ENCODE measurements at regions not wholly inside any gene's neighbourhood (a gene's known extent, or its start where the extent isn't known, plus 50 kb on each side); places are given as distances from the start of the nearest gene placed in this dataset.

- FAIRE-seq (no peak), DNase-seq (ENCODE audit: low read depth in 1 of 2, low spot score in 2 of 2) (no peak)
- no peak overlapping the region for H2BK5ac ChIP-seq (ENCODE audit: low read depth, low read length)
- H3K27ac ChIP-seq (ENCODE audit: low read depth, low read length) = no peak overlapping the region
- H3K36me3 ChIP-seq (ENCODE audit: control insufficient read depth in 2 of 4, insufficient read depth in 4 of 4, low read length in 3 of 4) = no peaks in the 10 kb centered on the region
- no peak overlapping the region for H3K18ac ChIP-seq (ENCODE audit: extremely low read depth, low read length)
- H2AK5ac ChIP-seq (ENCODE audit: low read depth, low read length) = no peak overlapping the region
- peaks cover 0 to 3% (median 0%) of the 10 kb centered on the region in 4 experiments; a peak in 1 of 7 replicates for H3K4me1 ChIP-seq (replicated peaks in 1 of 4; ENCODE audit: control insufficient read depth in 3 of 4, insufficient read depth in 4 of 4, low read length in 3 of 4)
- CTCF ChIA-PET (ENCODE audit: partially characterized antibody) = no interaction called here
- H3K9me3 ChIP-seq (ENCODE audit: insufficient read depth in 2 of 2, low read depth in 1 of 2, low read length in 1 of 2) = peaks cover 5 to 7% of the 10 kb centered on the region in 2 experiments; a peak in 2 of 4 replicates
- no peak overlapping the region for H4K8ac ChIP-seq (ENCODE audit: extremely low read depth, insufficient read depth, low read length)
- POLR2A ChIA-PET (ENCODE audit: partially characterized antibody) = no interaction called here
- H2BK120ac ChIP-seq (replicated peaks; ENCODE audit: low read depth, low read length) = no peak overlapping the region
- no peak for TF ChIP-seq ZNF274 (IDR thresholded peaks at IDR 0.05; ENCODE audit: borderline replicate concordance, extremely low read depth, low read length)
- no peak for TF ChIP-seq CHD1 (IDR thresholded peaks at IDR 0.05; ENCODE audit: low read depth, low read length)
- TF ChIP-seq BCL11A (IDR thresholded peaks at IDR 0.05; ENCODE audit: low read depth in 2 of 2, low read length in 2 of 2) = no peak
- no peak for TF ChIP-seq KDM1A (IDR thresholded peaks at IDR 0.05; ENCODE audit: borderline replicate concordance, low read length)
- TF ChIP-seq POLR2A (IDR thresholded peaks at IDR 0.05; ENCODE audit: control extremely low read depth in 1 of 2, low read depth in 2 of 2, low read length in 2 of 2) = no peak
- TF ChIP-seq SP4 (IDR thresholded peaks at IDR 0.05; ENCODE audit: low read length) = no peak
- TF ChIP-seq CBX5 (IDR thresholded peaks at IDR 0.05; ENCODE audit: low read depth, low read length) = no peak
- no peak for TF ChIP-seq RFX5 (IDR thresholded peaks at IDR 0.05; ENCODE audit: borderline replicate concordance, low read depth, low read length)
- TF ChIP-seq BRCA1 (IDR thresholded peaks at IDR 0.05; ENCODE audit: low read depth, low read length) = no peak
- no peak for TF ChIP-seq KDM4A (IDR thresholded peaks at IDR 0.05; ENCODE audit: low read depth, low read length, severe bottlenecking)
- TF ChIP-seq TAF7 (optimal IDR thresholded peaks at IDR 0.05; ENCODE audit: borderline replicate concordance, low read depth, low read length) = no peak
- TF ChIP-seq TAF1 (IDR thresholded peaks at IDR 0.05; ENCODE audit: low read depth, low read length) = no peak
- no peaks in the 10 kb centered on the region for H3K79me1 ChIP-seq (ENCODE audit: low read depth, low read length)
- no peak overlapping the region for H4K91ac ChIP-seq (replicated peaks; ENCODE audit: insufficient read length, low read length)
- no peak overlapping the region for H4K5ac ChIP-seq (ENCODE audit: insufficient read length, low read depth, low read length)
- no peak overlapping the region for H3K56ac ChIP-seq (replicated peaks; ENCODE audit: insufficient read length, low read depth, low read length)
- H3K27me3 ChIP-seq (replicated peaks in 1 of 4; ENCODE audit: control insufficient read depth in 3 of 4, extremely low read depth in 1 of 4, insufficient read depth in 3 of 4, low read length in 3 of 4) = no peaks in the 10 kb centered on the region
- no peaks in the 10 kb centered on the region for H3K23me2 ChIP-seq (ENCODE audit: low read depth, low read length)
- H2BK12ac ChIP-seq (ENCODE audit: low read depth, low read length) = no peak overlapping the region
- no peak overlapping the region for H3K23ac ChIP-seq (ENCODE audit: insufficient read length)
- no peak overlapping the region for H3K4ac ChIP-seq (replicated peaks; ENCODE audit: insufficient read length, low read depth, low read length)
- WGBS, 2 experiments (ENCODE audit: extremely low coverage in 1 of 2, insufficient coverage in 1 of 2, insufficient read length in 1 of 2, insufficient replicate concordance in 2 of 2, low coverage in 1 of 2, low lambda C conversion rate in 2 of 2, missing lambda C conversion rate in 1 of 2) = 97% methylated on average over 2 of the region's 2 CpGs; no CpG with 5 or more reads in 1 of the 2 experiments
- no peak overlapping the region for H2BK20ac ChIP-seq (ENCODE audit: low read length)
- no peak overlapping the region for H3K14ac ChIP-seq (ENCODE audit: insufficient read length)
- no peak overlapping the region for H2AFZ ChIP-seq (ENCODE audit: low read length)
- no peak overlapping the region for H3K4me3 ChIP-seq (ENCODE audit: extremely low read depth in 1 of 4, insufficient read depth in 2 of 4, low read depth in 3 of 4, low read length in 4 of 4)
- H3K4me2 ChIP-seq (ENCODE audit: insufficient read depth in 1 of 2, low read depth in 2 of 2, low read length in 2 of 2) = no peak overlapping the region
- no peaks in the 10 kb centered on the region for H3K79me2 ChIP-seq (ENCODE audit: control insufficient read depth in 1 of 2, insufficient read depth in 2 of 2, low read length in 2 of 2)
- no peak overlapping the region for H2BK15ac ChIP-seq (ENCODE audit: low read length)
- H4K20me1 ChIP-seq (replicated peaks in 1 of 2; ENCODE audit: control insufficient read depth in 1 of 2, insufficient read depth in 2 of 2, low read length in 2 of 2) = no peaks in the 10 kb centered on the region
- H3K9ac ChIP-seq (replicated peaks in 1 of 4; ENCODE audit: extremely low read depth in 1 of 4, low read depth in 3 of 4, low read length in 3 of 4) = no peak overlapping the region
Observed at GRCh38 chr3:84830476-84830875, 128.3 kb upstream of the CADM2 start.
